ENCODE measurements at regions not wholly inside any gene's neighbourhood (a gene's known extent, or its start where the extent isn't known, plus 50 kb on each side); places are given as distances from the start of the nearest gene placed in this dataset.
"Not testable (repeated sequence)": the region's sequence is repeated elsewhere in the genome, so short reads cannot be mapped to it uniquely, and the experiment has no call there.

- no peak for DNase-seq (ENCODE audit: low read depth in 4 of 6, low spot score in 6 of 6)
- no peak overlapping the region for H3K4me3 ChIP-seq (ENCODE audit: low read depth, low read length)
- 61% methylated on average over 4 of the region's 4 CpGs for WGBS (ENCODE audit: insufficient coverage)
- no peaks in the 10 kb centered on the region for H3K9me3 ChIP-seq (ENCODE audit: control insufficient read depth, insufficient read depth, low read length)
- no peaks in the 10 kb centered on the region for H3K27me3 ChIP-seq (ENCODE audit: control insufficient read depth, insufficient read depth, low read length)
- H3K36me3 ChIP-seq (ENCODE audit: control insufficient read depth, insufficient read depth, low read length), result no peaks in the 10 kb centered on the region
- peaks cover 3% of the 10 kb centered on the region for H3K4me1 ChIP-seq (ENCODE audit: control insufficient read depth, insufficient read depth, low read length)
- H3K27ac ChIP-seq (ENCODE audit: low read depth, low read length), result no peak overlapping the region
Measured at GRCh38 chr9:75451045-75451444, 362.7 kb downstream of the OSTF1 start.

- no peak for DNase-seq (ENCODE audit: low read depth in 4 of 6, low spot score in 6 of 6)
- no peaks in the 10 kb centered on the region for H3K36me3 ChIP-seq (ENCODE audit: control insufficient read depth, insufficient read depth, low read length)
- H3K9me3 ChIP-seq (ENCODE audit: control insufficient read depth, insufficient read depth, low read length), result no peaks in the 10 kb centered on the region
- H3K4me3 ChIP-seq (ENCODE audit: low read depth, low read length), result no peak overlapping the region
- peaks cover 3% of the 10 kb centered on the region for H3K4me1 ChIP-seq (ENCODE audit: control insufficient read depth, insufficient read depth, low read length)
- H3K27ac ChIP-seq (ENCODE audit: low read depth, low read length), result no peak overlapping the region
- no peaks in the 10 kb centered on the region for H3K27me3 ChIP-seq (ENCODE audit: control insufficient read depth, insufficient read depth, low read length)
Measured at GRCh38 chr9:75451505-75451904, 363.2 kb downstream of the OSTF1 start.

- Histone ChIP-seq H3K4me3 (ENCODE audit: low read depth, low read length) (no peak overlapping the region), H3K36me3 (ENCODE audit: control insufficient read depth, insufficient read depth, low read length) (no peaks in the 10 kb centered on the region), H3K27ac (ENCODE audit: low read depth, low read length) (no peak overlapping the region), H3K27me3 (ENCODE audit: control insufficient read depth, insufficient read depth, low read length) (no peaks in the 10 kb centered on the region), H3K4me1 (ENCODE audit: control insufficient read depth, insufficient read depth, low read length) (peaks cover 3% of the 10 kb centered on the region), H3K9me3 (ENCODE audit: control insufficient read depth, insufficient read depth, low read length) (no peaks in the 10 kb centered on the region)
- WGBS (ENCODE audit: insufficient coverage), result no CpG with 5 or more reads among the region's 2 CpGs
- DNase-seq (ENCODE audit: low read depth in 4 of 6, low spot score in 6 of 6), result peak in 1 of 6 donors; percentile 67
Measured at GRCh38 chr9:75452512-75452911, 364.2 kb downstream of the OSTF1 start.

GRCh38 chr9:75454043-75454442 lies 365.7 kb downstream of the OSTF1 start:
- WGBS (ENCODE audit: insufficient coverage), result 100% methylated on average over 1 of the region's 2 CpGs
- no peaks in the 10 kb centered on the region for H3K9me3 ChIP-seq (ENCODE audit: control insufficient read depth, insufficient read depth, low read length)
- H3K27me3 ChIP-seq (ENCODE audit: control insufficient read depth, insufficient read depth, low read length), result no peaks in the 10 kb centered on the region
- no peak overlapping the region for H3K27ac ChIP-seq (ENCODE audit: low read depth, low read length)
- H3K4me1 ChIP-seq (ENCODE audit: control insufficient read depth, insufficient read depth, low read length), result peaks cover 3% of the 10 kb centered on the region
- H3K36me3 ChIP-seq (ENCODE audit: control insufficient read depth, insufficient read depth, low read length), result no peaks in the 10 kb centered on the region
- no peak for DNase-seq (ENCODE audit: low read depth in 4 of 6, low spot score in 6 of 6)
- H3K4me3 ChIP-seq (ENCODE audit: low read depth, low read length), result no peak overlapping the region

- no peaks in the 10 kb centered on the region for H3K27me3 ChIP-seq (ENCODE audit: control insufficient read depth, insufficient read depth, low read length)
- H3K36me3 ChIP-seq (ENCODE audit: control insufficient read depth, insufficient read depth, low read length), result no peaks in the 10 kb centered on the region
- no peaks in the 10 kb centered on the region for H3K9me3 ChIP-seq (ENCODE audit: control insufficient read depth, insufficient read depth, low read length)
- DNase-seq (ENCODE audit: low read depth in 4 of 6, low spot score in 6 of 6), result no peak
- peaks cover 3% of the 10 kb centered on the region for H3K4me1 ChIP-seq (ENCODE audit: control insufficient read depth, insufficient read depth, low read length)
- H3K27ac ChIP-seq (ENCODE audit: low read depth, low read length), result no peak overlapping the region
- 100% methylated on average over 1 of the region's 2 CpGs for WGBS (ENCODE audit: insufficient coverage)
- H3K4me3 ChIP-seq (ENCODE audit: low read depth, low read length), result no peak overlapping the region
Measured at GRCh38 chr9:75454891-75455290, 366.6 kb downstream of the OSTF1 start.

- Histone ChIP-seq H3K36me3 (ENCODE audit: control insufficient read depth, insufficient read depth, low read length) (no peaks in the 10 kb centered on the region), H3K4me3 (ENCODE audit: low read depth, low read length) (no peak overlapping the region), H3K27ac (ENCODE audit: low read depth, low read length) (no peak overlapping the region), H3K9me3 (ENCODE audit: control insufficient read depth, insufficient read depth, low read length) (no peaks in the 10 kb centered on the region), H3K27me3 (ENCODE audit: control insufficient read depth, insufficient read depth, low read length) (no peaks in the 10 kb centered on the region), H3K4me1 (ENCODE audit: control insufficient read depth, insufficient read depth, low read length) (peaks cover 3% of the 10 kb centered on the region)
- no peak for DNase-seq (ENCODE audit: low read depth in 4 of 6, low spot score in 6 of 6)
- no CpG with 5 or more reads among the region's 1 CpG for WGBS (ENCODE audit: insufficient coverage)
Measured at GRCh38 chr9:75455444-75455921, 367.2 kb downstream of the OSTF1 start.

GRCh38 chr9:75456698-75457097 lies 368.4 kb downstream of the OSTF1 start:
- no peaks in the 10 kb centered on the region for H3K9me3 ChIP-seq (ENCODE audit: control insufficient read depth, insufficient read depth, low read length)
- H3K36me3 ChIP-seq (ENCODE audit: control insufficient read depth, insufficient read depth, low read length), result no peaks in the 10 kb centered on the region
- no peak for DNase-seq (ENCODE audit: low read depth in 4 of 6, low spot score in 6 of 6)
- H3K4me3 ChIP-seq (ENCODE audit: low read depth, low read length), result no peak overlapping the region
- no peak overlapping the region for H3K27ac ChIP-seq (ENCODE audit: low read depth, low read length)
- peaks cover under 1% of the 10 kb centered on the region for H3K4me1 ChIP-seq (ENCODE audit: control insufficient read depth, insufficient read depth, low read length)
- H3K27me3 ChIP-seq (ENCODE audit: control insufficient read depth, insufficient read depth, low read length), result no peaks in the 10 kb centered on the region

GRCh38 chr9:75457474-75458011 lies 369.2 kb downstream of the OSTF1 start:
- Histone ChIP-seq H3K4me1 (ENCODE audit: control insufficient read depth, insufficient read depth, low read length) (no peaks in the 10 kb centered on the region), H3K27me3 (ENCODE audit: control insufficient read depth, insufficient read depth, low read length) (no peaks in the 10 kb centered on the region), H3K4me3 (ENCODE audit: low read depth, low read length) (no peak overlapping the region), H3K36me3 (ENCODE audit: control insufficient read depth, insufficient read depth, low read length) (no peaks in the 10 kb centered on the region), H3K27ac (ENCODE audit: low read depth, low read length) (no peak overlapping the region), H3K9me3 (ENCODE audit: control insufficient read depth, insufficient read depth, low read length) (no peaks in the 10 kb centered on the region)
- WGBS (ENCODE audit: insufficient coverage), result 80% methylated on average over 1 of the region's 6 CpGs
- DNase-seq (ENCODE audit: low read depth in 4 of 6, low spot score in 6 of 6), result no peak

GRCh38 chr9:75459311-75459710 lies 371.0 kb downstream of the OSTF1 start:
- H3K9me3 ChIP-seq (ENCODE audit: control insufficient read depth, insufficient read depth, low read length); H3K36me3 ChIP-seq (ENCODE audit: control insufficient read depth, insufficient read depth, low read length); DNase-seq (ENCODE audit: low read depth in 4 of 6, low spot score in 6 of 6); H3K27ac ChIP-seq (ENCODE audit: low read depth, low read length); H3K27me3 ChIP-seq (ENCODE audit: control insufficient read depth, insufficient read depth, low read length); H3K4me1 ChIP-seq (ENCODE audit: control insufficient read depth, insufficient read depth, low read length); H3K4me3 ChIP-seq (ENCODE audit: low read depth, low read length): not testable (repeated sequence)
- WGBS (ENCODE audit: insufficient coverage), result no CpG with 5 or more reads among the region's 4 CpGs

GRCh38 chr9:75461183-75461582 lies 372.9 kb downstream of the OSTF1 start:
- H3K9me3 ChIP-seq (ENCODE audit: control insufficient read depth, insufficient read depth, low read length), result no peaks in the 10 kb centered on the region
- DNase-seq (ENCODE audit: low read depth in 4 of 6, low spot score in 6 of 6), result no peak
- H3K4me3 ChIP-seq (ENCODE audit: low read depth, low read length), result no peak overlapping the region
- no peak overlapping the region for H3K27ac ChIP-seq (ENCODE audit: low read depth, low read length)
- no peaks in the 10 kb centered on the region for H3K4me1 ChIP-seq (ENCODE audit: control insufficient read depth, insufficient read depth, low read length)
- no peaks in the 10 kb centered on the region for H3K27me3 ChIP-seq (ENCODE audit: control insufficient read depth, insufficient read depth, low read length)
- H3K36me3 ChIP-seq (ENCODE audit: control insufficient read depth, insufficient read depth, low read length), result no peaks in the 10 kb centered on the region
